ENCODE measurements at regions not wholly inside any gene's neighbourhood (a gene's known extent, or its start where the extent isn't known, plus 50 kb on each side); places are given as distances from the start of the nearest gene placed in this dataset.

DNA sequence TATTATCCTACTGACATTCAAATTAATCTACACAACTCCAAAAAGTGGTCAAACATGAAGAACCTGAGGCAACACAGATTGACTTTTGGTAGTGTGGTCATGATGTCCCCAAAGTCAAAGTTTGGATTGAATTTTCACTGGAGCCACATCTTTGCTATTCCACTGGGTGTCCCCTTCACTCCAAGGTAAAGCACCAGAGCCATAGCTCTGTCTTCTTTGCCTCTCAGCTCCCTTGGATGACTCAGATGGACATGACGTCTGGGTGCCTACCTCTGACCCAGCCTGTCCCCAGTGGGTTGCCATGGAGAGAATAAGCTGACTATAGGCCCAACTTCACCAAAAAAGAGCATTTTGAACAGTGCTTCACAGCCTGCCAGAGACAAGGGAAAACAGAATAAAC lies 57.4 kb upstream of the ARHGAP42 start:
- TF ChIP-seq, protein P1, sequence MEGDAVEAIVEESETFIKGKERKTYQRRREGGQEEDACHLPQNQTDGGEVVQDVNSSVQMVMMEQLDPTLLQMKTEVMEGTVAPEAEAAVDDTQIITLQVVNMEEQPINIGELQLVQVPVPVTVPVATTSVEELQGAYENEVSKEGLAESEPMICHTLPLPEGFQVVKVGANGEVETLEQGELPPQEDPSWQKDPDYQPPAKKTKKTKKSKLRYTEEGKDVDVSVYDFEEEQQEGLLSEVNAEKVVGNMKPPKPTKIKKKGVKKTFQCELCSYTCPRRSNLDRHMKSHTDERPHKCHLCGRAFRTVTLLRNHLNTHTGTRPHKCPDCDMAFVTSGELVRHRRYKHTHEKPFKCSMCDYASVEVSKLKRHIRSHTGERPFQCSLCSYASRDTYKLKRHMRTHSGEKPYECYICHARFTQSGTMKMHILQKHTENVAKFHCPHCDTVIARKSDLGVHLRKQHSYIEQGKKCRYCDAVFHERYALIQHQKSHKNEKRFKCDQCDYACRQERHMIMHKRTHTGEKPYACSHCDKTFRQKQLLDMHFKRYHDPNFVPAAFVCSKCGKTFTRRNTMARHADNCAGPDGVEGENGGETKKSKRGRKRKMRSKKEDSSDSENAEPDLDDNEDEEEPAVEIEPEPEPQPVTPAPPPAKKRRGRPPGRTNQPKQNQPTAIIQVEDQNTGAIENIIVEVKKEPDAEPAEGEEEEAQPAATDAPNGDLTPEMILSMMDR (IDR thresholded peaks at IDR 0.05; ENCODE audit: low read depth, low read length) = no peak
- TF ChIP-seq MYC (IDR thresholded peaks at IDR 0.05; ENCODE audit: low read depth, low read length) = no peak
